Adipocyte (in vitro differentiated cells): ENCODE measurements at regions not wholly inside any gene's neighbourhood (a gene's known extent, or its start where the extent isn't known, plus 50 kb on each side); places are given as distances from the start of the nearest gene placed in this dataset.

ENCODE experiments used
- DNase-seq: peaks from one replicate; pipeline ENCODE4 v3.0.0-alpha.2; 2015; ENCODE audit warnings: low read depth
- H3K27me3 ChIP-seq: replicated peaks from 2 replicates; pipeline ENCODE4 v1.7.0; 2013; ENCODE audit warnings: mild to moderate bottlenecking, low read length, moderate library complexity; ENCODE audit not compliant: control insufficient read depth, insufficient read depth
- H3K36me3 ChIP-seq: 2 replicates; pipeline ENCODE4 v1.7.0; 2013; ENCODE audit warnings: low read length, mild to moderate bottlenecking, moderate library complexity; ENCODE audit not compliant: control insufficient read depth, insufficient read depth, severe bottlenecking
- H3K4me1 ChIP-seq: 2 replicates; pipeline ENCODE4 v1.7.0; 2013; ENCODE audit warnings: mild to moderate bottlenecking, low read length, moderate library complexity; ENCODE audit not compliant: control insufficient read depth, insufficient read depth
- H3K4me3 ChIP-seq: 2 replicates; pipeline ENCODE4 v1.7.0; 2013; ENCODE audit warnings: mild to moderate bottlenecking, low read length, moderate library complexity
- H3K9ac ChIP-seq: 2 replicates; pipeline ENCODE4 v1.7.0; 2013; ENCODE audit warnings: mild to moderate bottlenecking, low read length, moderate library complexity
- H3K9me3 ChIP-seq: 2 replicates; pipeline ENCODE4 v1.7.0; 2013; ENCODE audit warnings: mild to moderate bottlenecking, low read length, moderate library complexity; ENCODE audit not compliant: control insufficient read depth

DNA sequence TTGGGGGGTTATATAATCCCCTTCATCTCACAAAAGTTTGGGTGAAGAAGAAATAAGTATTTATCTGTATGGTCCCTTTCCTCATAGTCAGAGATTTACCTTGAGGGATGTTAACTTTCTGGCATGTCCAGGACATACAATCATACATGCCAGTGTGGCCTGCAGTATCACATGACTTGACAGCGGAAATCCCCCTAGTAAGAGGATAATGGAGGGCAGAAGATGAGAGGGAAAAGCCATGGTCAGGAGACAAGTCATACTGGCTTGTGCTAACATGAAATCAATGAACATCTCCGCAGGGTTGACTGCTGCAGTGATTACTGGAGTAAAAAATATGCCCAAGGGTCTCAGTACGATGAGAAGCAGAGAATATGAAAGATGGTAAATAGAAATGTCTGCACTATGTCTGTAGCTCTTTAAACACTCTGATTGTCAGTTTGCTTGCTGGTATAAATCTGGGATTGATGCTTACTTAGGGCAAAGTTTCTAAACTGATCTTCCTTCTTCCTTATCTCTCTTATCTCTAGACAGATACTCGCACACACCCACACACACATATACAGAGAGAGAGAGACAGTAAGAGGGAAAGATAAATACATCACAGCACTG, 1385.6 kb upstream of the ADGRL3 start:
- DNase-seq: no peak
- Histone ChIP-seq H3K36me3 (no peaks in the 10 kb centered on the region), H3K27me3 (no peaks in the 10 kb centered on the region), H3K4me3 (no peak overlapping the region), H3K9ac (no peak overlapping the region), H3K9me3 (no peaks in the 10 kb centered on the region), H3K4me1 (no peaks in the 10 kb centered on the region)

DNA sequence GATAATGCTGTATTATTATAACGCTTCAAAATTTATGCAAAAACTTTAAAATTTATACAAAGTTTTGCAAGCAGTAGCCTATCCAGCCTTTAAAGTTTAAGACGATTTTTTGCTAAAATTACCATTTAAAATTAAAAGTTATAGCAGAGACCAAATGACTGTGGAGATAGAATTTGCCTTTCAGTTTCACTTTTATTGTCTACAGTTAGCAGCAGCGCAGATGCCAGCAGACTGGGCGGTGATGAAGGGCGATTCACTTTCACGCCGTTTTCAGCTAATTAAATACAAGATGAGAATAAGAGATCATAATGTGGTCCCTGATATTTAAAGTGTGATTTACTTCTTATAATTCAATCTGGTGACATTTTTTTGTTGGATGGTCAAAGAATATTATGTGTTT, 1381.5 kb upstream of the ADGRL3 start:
- DNase-seq: no peak

DNA sequence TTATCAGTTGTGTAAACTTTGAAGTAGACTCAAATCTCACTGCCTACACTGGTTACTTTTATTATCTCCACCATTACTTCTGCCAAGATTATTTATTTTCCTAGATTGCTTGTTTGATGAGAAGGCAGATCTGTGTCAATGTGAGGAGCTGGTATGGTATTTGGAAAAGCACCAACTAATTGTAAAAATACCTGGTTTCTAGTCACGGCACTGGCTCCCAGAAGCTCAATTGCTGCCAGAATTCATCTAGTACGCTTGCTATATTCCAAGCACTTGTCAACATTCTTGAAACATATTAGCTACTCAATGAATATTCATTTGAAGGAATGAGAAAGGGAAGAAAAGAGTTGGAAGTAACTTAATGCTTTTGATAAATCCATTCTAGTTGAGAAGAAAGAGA, 1376.8 kb upstream of the ADGRL3 start:
- H3K36me3 ChIP-seq: no peaks in the 10 kb centered on the region
- H3K9ac ChIP-seq: no peak overlapping the region
- H3K9me3 ChIP-seq: no peaks in the 10 kb centered on the region
- no peaks in the 10 kb centered on the region for H3K4me1 ChIP-seq
- DNase-seq: no peak
- H3K27me3 ChIP-seq: no peaks in the 10 kb centered on the region
- no peak overlapping the region for H3K4me3 ChIP-seq

More for the DNA sequence above, 1381.5 kb upstream of the ADGRL3 start:
- Histone ChIP-seq H3K4me3 (peak overlapping the region; percentile 62), H3K27me3 (no peaks in the 10 kb centered on the region), H3K36me3 (no peaks in the 10 kb centered on the region), H3K9ac (no peak overlapping the region), H3K4me1 (no peaks in the 10 kb centered on the region), H3K9me3 (no peaks in the 10 kb centered on the region)

DNA sequence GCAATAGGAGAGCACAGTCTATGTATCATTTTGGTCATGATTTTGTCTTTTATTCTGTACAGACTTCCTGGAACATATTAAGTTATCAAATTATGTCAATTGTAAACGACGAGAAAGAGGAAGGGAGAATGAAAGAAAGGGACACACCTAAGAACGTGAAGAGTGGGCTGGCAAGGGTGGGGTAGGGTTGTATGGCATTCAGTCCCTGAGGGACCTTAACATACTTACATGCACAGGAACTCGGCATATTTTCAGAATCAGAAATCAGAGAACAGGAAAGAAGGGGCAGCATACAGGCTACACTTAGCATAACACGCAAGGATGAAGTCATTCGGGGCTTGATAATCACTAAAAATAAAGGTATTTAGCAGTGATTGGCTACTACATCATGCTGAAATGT, 1375.0 kb upstream of the ADGRL3 start:
- H3K9ac ChIP-seq: no peak overlapping the region
- H3K36me3 ChIP-seq: no peaks in the 10 kb centered on the region
- no peaks in the 10 kb centered on the region for H3K27me3 ChIP-seq
- H3K9me3 ChIP-seq: no peaks in the 10 kb centered on the region
- H3K4me3 ChIP-seq: no peak overlapping the region
- no peaks in the 10 kb centered on the region for H3K4me1 ChIP-seq
- no peak for DNase-seq

DNA sequence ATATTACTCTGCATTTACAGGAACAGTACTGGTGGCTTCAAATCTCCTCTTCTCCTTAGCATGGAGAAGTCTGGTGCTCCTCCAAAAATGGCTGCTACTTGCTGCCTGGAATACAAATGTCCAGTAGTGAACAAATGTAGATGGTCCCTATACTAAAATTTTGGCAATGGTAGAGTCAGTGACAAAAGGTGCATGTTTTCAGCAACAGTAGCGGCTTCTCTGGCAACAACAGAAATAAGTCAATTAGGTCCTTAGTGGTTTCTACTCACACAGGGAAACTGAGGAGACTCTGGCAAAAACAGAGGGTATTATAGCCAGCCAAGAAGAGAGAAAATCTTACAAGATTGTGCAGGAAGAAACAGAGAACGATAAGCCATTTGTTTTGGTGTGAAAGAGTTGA, 1368.4 kb upstream of the ADGRL3 start:
- Histone ChIP-seq H3K27me3 (no peaks in the 10 kb centered on the region), H3K9me3 (no peaks in the 10 kb centered on the region), H3K36me3 (no peaks in the 10 kb centered on the region), H3K4me3 (no peak overlapping the region), H3K4me1 (no peaks in the 10 kb centered on the region), H3K9ac (no peak overlapping the region)
- DNase-seq: no peak

DNA sequence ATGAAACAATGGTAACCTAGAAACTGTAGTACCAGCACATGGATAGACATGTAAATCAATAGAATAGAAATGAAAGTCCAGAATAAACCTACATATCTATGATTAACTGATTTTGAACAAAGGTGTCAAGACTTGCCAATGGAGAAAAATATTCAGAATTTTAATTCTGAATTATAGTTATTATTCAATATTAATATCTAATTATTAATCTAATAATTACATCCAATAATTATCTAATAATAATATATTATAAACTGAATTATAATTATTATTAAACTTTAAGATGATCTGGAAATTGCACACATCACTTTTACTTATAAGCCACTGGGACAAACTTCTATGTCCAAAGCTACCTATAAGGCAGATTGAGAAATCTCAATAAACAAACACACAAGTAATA, 1365.2 kb upstream of the ADGRL3 start:
- DNase-seq: no peak
- Histone ChIP-seq H3K9me3 (no peaks in the 10 kb centered on the region), H3K27me3 (no peaks in the 10 kb centered on the region), H3K4me1 (no peaks in the 10 kb centered on the region), H3K4me3 (no peak overlapping the region), H3K9ac (no peak overlapping the region), H3K36me3 (no peaks in the 10 kb centered on the region)

DNA sequence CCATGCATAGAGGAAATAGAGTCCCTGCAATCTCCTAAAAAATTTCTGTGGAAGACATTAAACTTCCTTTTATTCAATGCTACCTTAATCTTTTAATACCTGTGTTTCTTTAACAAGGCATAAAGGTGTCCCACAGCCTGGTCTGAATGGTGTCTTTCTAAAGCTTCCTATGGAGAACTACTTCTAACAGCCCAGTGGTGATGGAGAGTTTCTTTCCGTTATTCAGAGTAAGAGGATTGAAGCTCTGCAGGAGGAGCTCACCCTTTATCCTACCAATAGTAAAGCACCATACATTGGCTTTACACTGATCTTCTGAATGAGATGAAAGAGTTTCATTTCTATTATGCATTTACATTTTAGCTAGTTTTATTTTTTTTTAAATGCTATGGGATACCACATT, 1362.4 kb upstream of the ADGRL3 start:
- H3K27me3 ChIP-seq: no peaks in the 10 kb centered on the region
- H3K9ac ChIP-seq: no peak overlapping the region
- H3K4me3 ChIP-seq: no peak overlapping the region
- no peak for DNase-seq
- peaks cover 3% of the 10 kb centered on the region for H3K9me3 ChIP-seq
- H3K36me3 ChIP-seq: no peaks in the 10 kb centered on the region
- no peaks in the 10 kb centered on the region for H3K4me1 ChIP-seq

DNA sequence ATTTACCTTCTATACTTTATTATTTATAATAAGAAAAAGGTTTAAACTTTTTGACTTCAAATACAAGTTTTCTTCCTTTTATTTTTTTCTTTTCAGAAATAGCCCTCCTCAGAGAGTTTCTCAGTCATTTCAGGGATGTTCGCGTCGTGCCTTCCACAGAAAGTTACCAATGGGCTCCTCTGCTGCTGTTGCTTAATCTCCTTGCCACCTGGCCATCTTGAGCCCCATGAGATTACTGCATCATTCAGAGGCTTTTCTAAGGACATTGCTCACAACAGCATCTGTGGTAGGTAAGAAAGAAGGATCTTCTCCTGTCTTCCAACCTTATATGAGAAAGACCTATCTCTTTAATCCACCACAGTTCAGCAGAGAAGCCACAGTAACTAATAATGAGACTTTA, 1361.9 kb upstream of the ADGRL3 start:
- Histone ChIP-seq H3K9me3 (peaks cover 5% of the 10 kb centered on the region), H3K4me3 (no peak overlapping the region), H3K4me1 (no peaks in the 10 kb centered on the region), H3K27me3 (no peaks in the 10 kb centered on the region), H3K36me3 (no peaks in the 10 kb centered on the region), H3K9ac (no peak overlapping the region)
- DNase-seq: no peak

DNA sequence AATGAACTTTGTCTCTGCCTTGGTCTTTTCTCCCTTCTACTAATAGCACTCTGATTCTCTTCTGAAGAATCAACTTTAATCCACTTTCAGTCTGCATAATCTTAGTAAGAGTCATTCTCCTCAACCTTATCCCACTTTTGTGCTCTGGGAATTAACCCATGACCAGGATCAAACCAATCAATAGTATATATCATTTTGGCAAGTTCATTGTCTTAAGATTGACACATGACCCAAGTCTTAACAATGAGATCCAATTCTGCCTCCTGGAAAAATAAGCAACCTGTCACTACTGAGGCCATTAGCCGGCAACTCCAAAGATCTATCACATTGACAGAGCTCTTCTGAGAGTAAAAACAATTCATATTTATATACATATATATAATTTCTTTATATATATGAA, 1358.4 kb upstream of the ADGRL3 start:
- Histone ChIP-seq H3K4me3 (no peak overlapping the region), H3K4me1 (no peaks in the 10 kb centered on the region), H3K9me3 (peaks cover 5% of the 10 kb centered on the region), H3K27me3 (no peaks in the 10 kb centered on the region), H3K9ac (no peak overlapping the region), H3K36me3 (no peaks in the 10 kb centered on the region)
- no peak for DNase-seq

DNA sequence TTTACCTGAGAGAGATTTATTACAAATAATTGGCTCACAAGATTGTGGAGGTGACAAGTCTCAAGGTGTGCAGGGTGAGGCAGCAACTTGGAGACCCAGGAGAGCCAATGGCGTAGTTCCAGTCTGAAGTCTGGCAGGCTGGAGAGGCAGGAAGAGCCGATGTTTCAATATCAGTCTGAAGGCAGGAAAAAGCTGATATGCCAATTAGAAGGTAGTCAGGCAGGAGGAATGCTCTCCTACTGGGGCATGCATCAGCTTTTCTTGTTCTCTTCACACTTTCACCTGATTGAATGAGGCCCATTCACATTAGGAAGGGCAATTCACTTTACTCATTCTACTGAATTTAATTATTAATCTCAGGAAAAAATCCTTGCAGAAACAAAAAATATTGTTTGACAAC, 1351.7 kb upstream of the ADGRL3 start:
- H3K4me3 ChIP-seq: no peak overlapping the region
- no peaks in the 10 kb centered on the region for H3K27me3 ChIP-seq
- H3K4me1 ChIP-seq: no peaks in the 10 kb centered on the region
- H3K9ac ChIP-seq: no peak overlapping the region
- no peak for DNase-seq
- no peaks in the 10 kb centered on the region for H3K9me3 ChIP-seq
- no peaks in the 10 kb centered on the region for H3K36me3 ChIP-seq

DNA sequence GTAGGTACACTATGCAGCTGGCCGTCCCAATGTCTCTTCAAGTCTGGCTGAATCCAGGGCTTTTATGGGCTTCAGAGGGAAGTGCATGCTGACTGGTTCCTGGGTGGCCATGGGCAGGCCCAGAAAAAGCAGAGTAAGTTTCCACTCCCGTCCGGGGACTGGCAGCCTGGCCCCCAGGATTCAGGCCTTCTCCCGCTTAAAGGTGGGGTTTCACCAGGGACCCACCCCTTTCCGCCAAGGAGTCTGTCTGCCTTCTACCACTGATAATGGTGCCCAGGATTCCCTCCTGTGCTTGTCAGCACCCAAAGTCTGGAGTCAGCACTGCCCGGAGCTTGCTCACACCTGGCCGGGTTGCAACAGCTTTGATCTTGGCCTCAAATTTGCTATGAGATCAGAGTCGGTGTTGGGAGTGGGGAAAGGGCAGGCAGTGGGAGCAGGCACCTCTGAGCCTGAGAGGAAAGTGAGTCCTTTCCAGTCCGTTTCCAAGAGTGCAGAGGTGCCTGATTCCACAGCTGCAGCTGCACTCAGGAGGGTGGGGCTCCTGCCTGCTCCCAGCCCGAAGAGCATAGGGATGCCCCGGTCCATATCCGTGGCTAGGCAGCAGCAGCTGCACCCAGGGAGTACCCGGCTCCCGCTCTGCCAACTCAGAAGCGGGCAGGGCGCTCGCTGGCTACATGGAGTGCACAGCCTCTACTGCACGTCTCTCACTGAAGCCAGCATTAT, 1344.3 kb upstream of the ADGRL3 start:
- no peak overlapping the region for H3K9ac ChIP-seq
- no peaks in the 10 kb centered on the region for H3K4me1 ChIP-seq
- no peak for DNase-seq
- H3K27me3 ChIP-seq: no peaks in the 10 kb centered on the region
- H3K36me3 ChIP-seq: no peaks in the 10 kb centered on the region
- no peak overlapping the region for H3K4me3 ChIP-seq
- no peaks in the 10 kb centered on the region for H3K9me3 ChIP-seq

DNA sequence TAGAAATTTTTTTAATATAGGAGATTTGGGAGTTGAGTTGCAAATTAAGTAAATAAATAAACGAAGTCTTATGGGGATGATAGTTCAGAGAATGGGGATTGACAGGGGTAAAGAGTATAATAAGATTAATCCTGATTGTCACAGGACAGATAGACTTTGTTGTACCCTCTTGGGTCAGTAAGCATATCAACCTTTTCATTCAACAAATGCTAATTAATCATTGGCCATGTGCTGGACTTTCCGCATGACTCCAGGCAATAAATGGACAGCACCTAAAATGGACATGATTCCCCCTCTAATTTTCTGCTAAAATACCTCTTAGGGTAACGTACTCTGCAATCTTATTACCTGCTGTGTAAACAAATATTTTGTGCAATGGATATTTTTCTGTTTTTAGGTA, 1331.1 kb upstream of the ADGRL3 start:
- DNase-seq: no peak
- no peaks in the 10 kb centered on the region for H3K4me1 ChIP-seq

More for the DNA sequence above, 1331.1 kb upstream of the ADGRL3 start:
- Histone ChIP-seq H3K9me3 (no peaks in the 10 kb centered on the region), H3K36me3 (no peaks in the 10 kb centered on the region), H3K4me3 (no peak overlapping the region), H3K9ac (no peak overlapping the region), H3K27me3 (no peaks in the 10 kb centered on the region)
